HL-60 (cell line): ENCODE measurements at regions not wholly inside any gene's neighbourhood (a gene's known extent, or its start where the extent isn't known, plus 50 kb on each side); places are given as distances from the start of the nearest gene placed in this dataset.
"Not testable (repeated sequence)": the region's sequence is repeated elsewhere in the genome, so short reads cannot be mapped to it uniquely, and the experiment has no call there.

ENCODE experiments used
- POLR2AphosphoS5 ChIP-seq: IDR thresholded peaks from 2 replicates; pipeline ENCODE4 v1.6.1; 2012; ENCODE audit warnings: low read depth
- SPI1 ChIP-seq: IDR thresholded peaks from 2 replicates; pipeline ENCODE4 v1.6.1; 2012; ENCODE audit warnings: low read depth, mild to moderate bottlenecking, borderline replicate concordance
- TF ChIP-seq, protein P1 (sequence below): IDR thresholded peaks from one replicate; pipeline ENCODE4 v1.5.1; 2011; ENCODE audit warnings: low read length, control low read depth, inconsistent platforms; ENCODE audit not compliant: insufficient read depth
- TF ChIP-seq, protein P2 (sequence below): IDR thresholded peaks from 2 replicates; pipeline ENCODE4 v1.6.1; 2012; ENCODE audit warnings: low read depth; ENCODE audit not compliant: insufficient replicate concordance

DNA sequence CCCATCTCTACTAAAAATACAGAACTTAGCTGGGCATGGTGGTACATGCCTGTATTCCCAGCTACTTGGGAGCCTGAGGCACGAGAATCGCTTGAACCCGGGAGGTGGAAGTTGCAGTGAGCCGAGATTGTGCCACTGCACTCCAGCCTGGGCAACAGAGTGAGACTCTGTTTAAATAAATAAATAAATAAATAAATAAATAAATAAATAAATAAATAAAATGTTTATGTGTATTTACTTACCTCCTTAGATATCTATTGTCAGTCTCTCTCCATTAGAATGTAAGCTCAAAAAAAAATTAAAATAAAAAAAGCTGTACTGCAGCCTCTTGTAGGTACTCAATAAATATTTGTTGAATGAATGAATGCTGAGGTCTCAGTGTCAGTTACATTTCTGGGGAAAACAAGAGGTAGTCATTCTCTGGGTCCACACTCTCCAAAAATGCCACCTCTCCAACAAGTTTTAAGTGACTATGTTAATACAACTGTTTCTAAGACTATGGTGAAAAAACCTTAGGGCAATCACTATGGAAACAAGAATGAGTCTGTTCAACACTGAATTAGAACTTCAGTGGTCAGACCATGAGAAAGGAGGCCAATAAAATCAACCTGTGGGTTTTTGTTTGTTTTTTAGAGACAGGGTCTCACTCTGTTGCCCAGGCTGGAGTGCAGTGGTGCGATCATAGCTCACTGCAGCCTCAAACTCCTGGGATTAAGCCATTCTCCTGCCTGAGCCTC, 76.2 kb upstream of the C16orf82 start:
- TF ChIP-seq POLR2AphosphoS5, SPI1: not testable (repeated sequence)
- TF ChIP-seq, protein P1, sequence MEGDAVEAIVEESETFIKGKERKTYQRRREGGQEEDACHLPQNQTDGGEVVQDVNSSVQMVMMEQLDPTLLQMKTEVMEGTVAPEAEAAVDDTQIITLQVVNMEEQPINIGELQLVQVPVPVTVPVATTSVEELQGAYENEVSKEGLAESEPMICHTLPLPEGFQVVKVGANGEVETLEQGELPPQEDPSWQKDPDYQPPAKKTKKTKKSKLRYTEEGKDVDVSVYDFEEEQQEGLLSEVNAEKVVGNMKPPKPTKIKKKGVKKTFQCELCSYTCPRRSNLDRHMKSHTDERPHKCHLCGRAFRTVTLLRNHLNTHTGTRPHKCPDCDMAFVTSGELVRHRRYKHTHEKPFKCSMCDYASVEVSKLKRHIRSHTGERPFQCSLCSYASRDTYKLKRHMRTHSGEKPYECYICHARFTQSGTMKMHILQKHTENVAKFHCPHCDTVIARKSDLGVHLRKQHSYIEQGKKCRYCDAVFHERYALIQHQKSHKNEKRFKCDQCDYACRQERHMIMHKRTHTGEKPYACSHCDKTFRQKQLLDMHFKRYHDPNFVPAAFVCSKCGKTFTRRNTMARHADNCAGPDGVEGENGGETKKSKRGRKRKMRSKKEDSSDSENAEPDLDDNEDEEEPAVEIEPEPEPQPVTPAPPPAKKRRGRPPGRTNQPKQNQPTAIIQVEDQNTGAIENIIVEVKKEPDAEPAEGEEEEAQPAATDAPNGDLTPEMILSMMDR: not testable (repeated sequence)
- TF ChIP-seq, protein P2, sequence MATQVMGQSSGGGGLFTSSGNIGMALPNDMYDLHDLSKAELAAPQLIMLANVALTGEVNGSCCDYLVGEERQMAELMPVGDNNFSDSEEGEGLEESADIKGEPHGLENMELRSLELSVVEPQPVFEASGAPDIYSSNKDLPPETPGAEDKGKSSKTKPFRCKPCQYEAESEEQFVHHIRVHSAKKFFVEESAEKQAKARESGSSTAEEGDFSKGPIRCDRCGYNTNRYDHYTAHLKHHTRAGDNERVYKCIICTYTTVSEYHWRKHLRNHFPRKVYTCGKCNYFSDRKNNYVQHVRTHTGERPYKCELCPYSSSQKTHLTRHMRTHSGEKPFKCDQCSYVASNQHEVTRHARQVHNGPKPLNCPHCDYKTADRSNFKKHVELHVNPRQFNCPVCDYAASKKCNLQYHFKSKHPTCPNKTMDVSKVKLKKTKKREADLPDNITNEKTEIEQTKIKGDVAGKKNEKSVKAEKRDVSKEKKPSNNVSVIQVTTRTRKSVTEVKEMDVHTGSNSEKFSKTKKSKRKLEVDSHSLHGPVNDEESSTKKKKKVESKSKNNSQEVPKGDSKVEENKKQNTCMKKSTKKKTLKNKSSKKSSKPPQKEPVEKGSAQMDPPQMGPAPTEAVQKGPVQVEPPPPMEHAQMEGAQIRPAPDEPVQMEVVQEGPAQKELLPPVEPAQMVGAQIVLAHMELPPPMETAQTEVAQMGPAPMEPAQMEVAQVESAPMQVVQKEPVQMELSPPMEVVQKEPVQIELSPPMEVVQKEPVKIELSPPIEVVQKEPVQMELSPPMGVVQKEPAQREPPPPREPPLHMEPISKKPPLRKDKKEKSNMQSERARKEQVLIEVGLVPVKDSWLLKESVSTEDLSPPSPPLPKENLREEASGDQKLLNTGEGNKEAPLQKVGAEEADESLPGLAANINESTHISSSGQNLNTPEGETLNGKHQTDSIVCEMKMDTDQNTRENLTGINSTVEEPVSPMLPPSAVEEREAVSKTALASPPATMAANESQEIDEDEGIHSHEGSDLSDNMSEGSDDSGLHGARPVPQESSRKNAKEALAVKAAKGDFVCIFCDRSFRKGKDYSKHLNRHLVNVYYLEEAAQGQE: not testable (repeated sequence)
